ENCODE measurements at regions not wholly inside any gene's neighbourhood (a gene's known extent, or its start where the extent isn't known, plus 50 kb on each side); places are given as distances from the start of the nearest gene placed in this dataset.
A peak's percentile ranks its signal among the peaks of the same experiment; 100 is the strongest.
"Not testable (repeated sequence)": the region's sequence is repeated elsewhere in the genome, so short reads cannot be mapped to it uniquely, and the experiment has no call there.

DNA sequence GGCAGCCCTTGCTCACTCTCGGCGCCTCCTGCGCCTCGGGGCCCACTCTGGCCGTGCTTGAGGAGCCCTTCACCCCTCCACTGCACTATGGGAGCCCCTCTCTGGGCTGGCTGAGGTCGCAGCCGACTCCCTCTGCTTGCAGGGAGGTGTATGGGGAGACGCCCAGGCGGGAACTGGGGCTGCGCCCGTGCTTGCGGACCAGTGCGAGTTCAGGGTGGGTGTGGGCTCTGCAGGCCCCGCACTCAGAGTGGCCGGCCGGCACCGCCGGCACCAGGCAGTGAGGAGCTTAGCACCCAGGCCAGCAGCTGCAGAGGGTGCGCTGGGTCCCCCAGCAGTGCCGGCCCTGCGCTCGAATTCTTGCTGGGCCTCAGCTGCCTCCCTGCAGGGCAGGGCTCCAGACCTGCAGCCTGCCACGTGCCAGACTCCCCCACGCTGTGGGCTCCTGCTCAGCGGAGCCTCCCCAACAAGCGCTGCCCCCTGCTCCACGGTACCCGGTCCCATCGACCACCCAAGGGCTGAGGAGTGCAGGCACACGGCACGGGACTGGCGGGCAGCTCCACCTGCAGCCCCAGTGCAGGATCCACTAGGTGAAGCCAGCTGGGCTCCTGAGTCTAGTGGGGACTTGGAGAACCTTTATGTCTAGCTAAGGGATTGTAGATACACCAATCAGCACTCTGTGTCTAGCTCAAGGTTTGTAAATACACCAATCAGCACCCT is 54.0 kb upstream of the WWC2 start:
- not testable (repeated sequence) for DNase-seq (ENCODE audit: low spot score); H3K9me3 ChIP-seq (replicated peaks in 1 of 2; ENCODE audit: control insufficient read depth in 2 of 2, insufficient read depth in 1 of 2, low read depth in 1 of 2, low read length in 2 of 2)
- no CpG with 5 or more reads among the region's 32 CpGs for WGBS, 2 donors (ENCODE audit: extremely low coverage in 2 of 2, insufficient read length in 2 of 2, insufficient replicate concordance in 1 of 2)

DNA sequence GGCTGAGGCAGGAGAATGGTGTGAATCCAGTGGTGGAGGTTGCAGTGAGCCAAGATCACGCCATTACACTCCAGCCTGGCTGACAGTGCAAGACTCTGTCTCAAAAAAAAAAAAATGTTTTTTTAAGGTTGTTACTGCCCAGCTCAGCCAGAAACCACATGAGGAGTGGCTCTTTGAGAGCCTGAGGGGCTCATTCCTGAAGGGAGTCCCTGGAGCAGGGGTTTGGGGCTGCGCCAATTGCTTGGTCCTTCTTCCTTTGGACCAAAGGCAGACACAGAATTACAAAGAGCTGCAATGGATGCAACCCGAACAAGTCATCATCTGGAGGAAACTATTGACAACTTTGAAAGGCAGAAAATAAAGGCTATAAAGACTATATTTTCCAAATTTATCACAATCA is 60.6 kb upstream of the WWC2 start:
- Histone ChIP-seq H3K4me3 (ENCODE audit: low read length in 2 of 2) (no peak overlapping the region), H3K4me2 (ENCODE audit: insufficient read depth, low read length, poor library complexity, severe bottlenecking) (no peak overlapping the region), H4K91ac (ENCODE audit: low read depth, low read length, poor library complexity) (no peak overlapping the region), H3K79me1 (ENCODE audit: low read depth, low read length) (no peaks in the 10 kb centered on the region), H2AK5ac (ENCODE audit: low read depth, low read length) (no peak overlapping the region), H3K18ac (ENCODE audit: low read length) (no peak overlapping the region), H2AFZ (ENCODE audit: low read length) (no peak overlapping the region), H3K36me3 (replicated peaks in 1 of 2; ENCODE audit: control insufficient read depth in 2 of 2, insufficient read depth in 2 of 2, low read length in 2 of 2) (no peaks in the 10 kb centered on the region), H3K9me3 (replicated peaks in 1 of 2; ENCODE audit: control insufficient read depth in 2 of 2, insufficient read depth in 1 of 2, low read depth in 1 of 2, low read length in 2 of 2) (peaks cover 0 to 2% of the 10 kb centered on the region in 2 donors), H2BK12ac (ENCODE audit: low read length) (no peak overlapping the region), H3K27ac (replicated peaks; ENCODE audit: low read length) (no peak overlapping the region), H2BK5ac (ENCODE audit: low read length) (no peak overlapping the region), H3K23ac (ENCODE audit: low read depth, low read length, poor library complexity) (no peak overlapping the region), H3K27me3 (ENCODE audit: control insufficient read depth in 3 of 3, insufficient read depth in 3 of 3, low read depth in 1 of 3, low read length in 3 of 3) (no peaks in the 10 kb centered on the region), H3K14ac (ENCODE audit: low read length) (no peak overlapping the region), H3K9ac (ENCODE audit: low read depth, low read length, poor library complexity) (no peak overlapping the region), H4K8ac (ENCODE audit: low read depth, low read length) (no peak overlapping the region), H2BK120ac (ENCODE audit: low read depth, low read length) (no peak overlapping the region), H3K4ac (ENCODE audit: low read length) (no peak overlapping the region), H2BK15ac (ENCODE audit: low read length) (no peak overlapping the region), H3K4me1 (ENCODE audit: control insufficient read depth in 2 of 2, insufficient read depth in 1 of 2, low read depth in 1 of 2, low read length in 2 of 2) (peaks cover 0 to 2% of the 10 kb centered on the region in 2 donors)
- DNase-seq (ENCODE audit: low spot score): no peak
- WGBS, 2 donors (ENCODE audit: extremely low coverage in 2 of 2, insufficient read length in 2 of 2, insufficient replicate concordance in 1 of 2): no CpG with 5 or more reads among the region's 3 CpGs

More for the DNA sequence above, 54.0 kb upstream of the WWC2 start:
- H4K91ac ChIP-seq (ENCODE audit: low read depth, low read length, poor library complexity); H3K36me3 ChIP-seq (replicated peaks in 1 of 2; ENCODE audit: control insufficient read depth in 2 of 2, insufficient read depth in 2 of 2, low read length in 2 of 2); H2AK5ac ChIP-seq (ENCODE audit: low read depth, low read length); H3K27me3 ChIP-seq (ENCODE audit: control insufficient read depth in 3 of 3, insufficient read depth in 3 of 3, low read depth in 1 of 3, low read length in 3 of 3); H3K18ac ChIP-seq (ENCODE audit: low read length); H3K79me1 ChIP-seq (ENCODE audit: low read depth, low read length); H3K9ac ChIP-seq (ENCODE audit: low read depth, low read length, poor library complexity); H3K4me1 ChIP-seq (ENCODE audit: control insufficient read depth in 2 of 2, insufficient read depth in 1 of 2, low read depth in 1 of 2, low read length in 2 of 2); H3K23ac ChIP-seq (ENCODE audit: low read depth, low read length, poor library complexity); H2BK12ac ChIP-seq (ENCODE audit: low read length); H3K4me3 ChIP-seq (ENCODE audit: low read length in 2 of 2); H3K4me2 ChIP-seq (ENCODE audit: insufficient read depth, low read length, poor library complexity, severe bottlenecking); H2BK15ac ChIP-seq (ENCODE audit: low read length); H3K27ac ChIP-seq (replicated peaks; ENCODE audit: low read length); H2AFZ ChIP-seq (ENCODE audit: low read length); H2BK120ac ChIP-seq (ENCODE audit: low read depth, low read length); H4K8ac ChIP-seq (ENCODE audit: low read depth, low read length); H3K4ac ChIP-seq (ENCODE audit: low read length): not testable (repeated sequence)
- peak overlapping the region; percentile 3 for H3K14ac ChIP-seq (ENCODE audit: low read length)
- peak overlapping the region; percentile 82 for H2BK5ac ChIP-seq (ENCODE audit: low read length)

DNA sequence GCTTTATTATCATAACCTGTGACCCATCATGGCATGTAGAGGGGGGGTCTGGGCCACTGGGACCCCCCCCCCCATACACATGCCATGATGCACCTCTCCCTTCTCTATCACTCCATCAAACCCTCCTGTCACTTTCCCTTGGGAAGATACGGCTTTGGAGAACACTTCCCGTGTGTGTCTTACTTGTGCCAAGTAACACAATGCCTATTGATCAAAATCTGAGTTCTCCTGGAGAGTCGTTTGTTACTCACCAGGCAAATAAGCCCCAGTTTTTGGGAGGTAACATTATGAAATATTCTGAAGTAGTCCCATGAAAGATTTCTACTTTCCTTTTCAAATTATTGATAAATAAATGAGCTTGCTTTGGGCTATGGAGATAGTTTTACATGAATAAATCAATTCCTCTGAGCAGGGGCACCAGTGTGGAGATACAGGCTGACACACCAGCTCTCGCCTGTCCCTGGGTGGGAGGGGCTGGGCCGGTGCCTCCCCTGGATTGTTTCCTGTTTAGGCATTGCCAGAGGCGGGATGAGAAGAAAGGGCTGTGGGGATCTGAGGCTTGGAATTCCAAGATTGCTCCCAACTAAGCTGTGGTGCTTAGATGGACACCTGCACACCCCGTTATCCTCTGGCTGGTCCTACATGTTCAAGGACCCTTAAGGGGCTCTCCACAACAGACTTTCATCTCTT is 63.2 kb upstream of the WWC2 start:
- no peaks in the 10 kb centered on the region for H3K79me1 ChIP-seq (ENCODE audit: low read depth, low read length)
- DNase-seq (ENCODE audit: low spot score): no peak
- H3K27ac ChIP-seq (replicated peaks; ENCODE audit: low read length): no peak overlapping the region
- no peak overlapping the region for H2BK5ac ChIP-seq (ENCODE audit: low read length)
- H3K18ac ChIP-seq (ENCODE audit: low read length): no peak overlapping the region
- peaks cover 0 to 2% of the 10 kb centered on the region in 2 donors for H3K4me1 ChIP-seq (ENCODE audit: control insufficient read depth in 2 of 2, insufficient read depth in 1 of 2, low read depth in 1 of 2, low read length in 2 of 2)
- H3K9ac ChIP-seq (ENCODE audit: low read depth, low read length, poor library complexity): no peak overlapping the region
- H3K4ac ChIP-seq (ENCODE audit: low read length): no peak overlapping the region
- no peaks in the 10 kb centered on the region for H3K36me3 ChIP-seq (replicated peaks in 1 of 2; ENCODE audit: control insufficient read depth in 2 of 2, insufficient read depth in 2 of 2, low read length in 2 of 2)
- H3K27me3 ChIP-seq (ENCODE audit: control insufficient read depth in 3 of 3, insufficient read depth in 3 of 3, low read depth in 1 of 3, low read length in 3 of 3): peaks cover 0 to 1% (median 0%) of the 10 kb centered on the region in 3 experiments
- no CpG with 5 or more reads among the region's 7 CpGs for WGBS, 2 donors (ENCODE audit: extremely low coverage in 2 of 2, insufficient read length in 2 of 2, insufficient replicate concordance in 1 of 2)
- H2BK15ac ChIP-seq (ENCODE audit: low read length): no peak overlapping the region
- H4K91ac ChIP-seq (ENCODE audit: low read depth, low read length, poor library complexity): no peak overlapping the region
- no peak overlapping the region for H2AFZ ChIP-seq (ENCODE audit: low read length)
- no peak overlapping the region for H3K23ac ChIP-seq (ENCODE audit: low read depth, low read length, poor library complexity)
- H2AK5ac ChIP-seq (ENCODE audit: low read depth, low read length): no peak overlapping the region
- no peak overlapping the region for H3K4me3 ChIP-seq (ENCODE audit: low read length in 2 of 2)
- no peaks in the 10 kb centered on the region for H3K9me3 ChIP-seq (replicated peaks in 1 of 2; ENCODE audit: control insufficient read depth in 2 of 2, insufficient read depth in 1 of 2, low read depth in 1 of 2, low read length in 2 of 2)
- no peak overlapping the region for H2BK120ac ChIP-seq (ENCODE audit: low read depth, low read length)
- H3K14ac ChIP-seq (ENCODE audit: low read length): no peak overlapping the region
- H2BK12ac ChIP-seq (ENCODE audit: low read length): no peak overlapping the region
- H3K4me2 ChIP-seq (ENCODE audit: insufficient read depth, low read length, poor library complexity, severe bottlenecking): no peak overlapping the region
- no peak overlapping the region for H4K8ac ChIP-seq (ENCODE audit: low read depth, low read length)

DNA sequence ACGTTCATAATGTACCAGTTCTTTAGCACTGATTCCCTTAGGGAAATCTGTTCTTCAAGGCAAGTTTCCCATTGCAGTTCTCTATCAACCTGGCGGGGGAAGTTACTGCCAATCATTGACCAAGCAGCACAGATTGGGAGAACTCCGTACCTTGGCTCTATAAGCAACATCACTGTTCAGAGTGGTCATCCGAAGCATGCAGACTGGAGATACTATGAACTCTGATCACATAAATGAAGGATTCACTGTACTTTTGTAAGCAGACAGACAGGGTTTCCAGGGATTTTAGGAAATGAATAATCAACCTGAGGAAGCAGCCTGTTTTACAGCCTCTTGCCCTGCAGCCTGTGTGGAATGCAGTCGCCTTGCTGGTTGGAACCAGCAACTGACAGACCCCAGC is 63.8 kb upstream of the WWC2 start:
- Histone ChIP-seq H2AK5ac (ENCODE audit: low read depth, low read length) (no peak overlapping the region), H2BK15ac (ENCODE audit: low read length) (no peak overlapping the region), H3K23ac (ENCODE audit: low read depth, low read length, poor library complexity) (no peak overlapping the region), H4K91ac (ENCODE audit: low read depth, low read length, poor library complexity) (no peak overlapping the region), H2BK12ac (ENCODE audit: low read length) (no peak overlapping the region), H3K4me2 (ENCODE audit: insufficient read depth, low read length, poor library complexity, severe bottlenecking) (no peak overlapping the region), H3K36me3 (replicated peaks in 1 of 2; ENCODE audit: control insufficient read depth in 2 of 2, insufficient read depth in 2 of 2, low read length in 2 of 2) (no peaks in the 10 kb centered on the region), H3K27ac (replicated peaks; ENCODE audit: low read length) (no peak overlapping the region), H3K4me1 (ENCODE audit: control insufficient read depth in 2 of 2, insufficient read depth in 1 of 2, low read depth in 1 of 2, low read length in 2 of 2) (peaks cover 0 to 2% of the 10 kb centered on the region in 2 donors), H3K14ac (ENCODE audit: low read length) (no peak overlapping the region), H3K4ac (ENCODE audit: low read length) (no peak overlapping the region), H2BK5ac (ENCODE audit: low read length) (no peak overlapping the region), H3K4me3 (ENCODE audit: low read length in 2 of 2) (no peak overlapping the region), H3K79me1 (ENCODE audit: low read depth, low read length) (no peaks in the 10 kb centered on the region), H3K27me3 (ENCODE audit: control insufficient read depth in 3 of 3, insufficient read depth in 3 of 3, low read depth in 1 of 3, low read length in 3 of 3) (peaks cover 0 to 4% (median 0%) of the 10 kb centered on the region in 3 experiments), H3K18ac (ENCODE audit: low read length) (no peak overlapping the region), H4K8ac (ENCODE audit: low read depth, low read length) (no peak overlapping the region), H3K9me3 (replicated peaks in 1 of 2; ENCODE audit: control insufficient read depth in 2 of 2, insufficient read depth in 1 of 2, low read depth in 1 of 2, low read length in 2 of 2) (no peaks in the 10 kb centered on the region), H2BK120ac (ENCODE audit: low read depth, low read length) (no peak overlapping the region), H2AFZ (ENCODE audit: low read length) (no peak overlapping the region), H3K9ac (ENCODE audit: low read depth, low read length, poor library complexity) (no peak overlapping the region)
- DNase-seq (ENCODE audit: low spot score): no peak
- no CpG with 5 or more reads among the region's 5 CpGs for WGBS, 2 donors (ENCODE audit: extremely low coverage in 2 of 2, insufficient read length in 2 of 2, insufficient replicate concordance in 1 of 2)
